Tibial nerve (tissue), 4 donors: ENCODE measurements at regions not wholly inside any gene's neighbourhood (a gene's known extent, or its start where the extent isn't known, plus 50 kb on each side); places are given as distances from the start of the nearest gene placed in this dataset.
"Not testable (repeated sequence)": the region's sequence is repeated elsewhere in the genome, so short reads cannot be mapped to it uniquely, and the experiment has no call there.

Source experiments
- DNase-seq, 2 donors: peaks; one replicate each; pipeline ENCODE4 v3.0.0-alpha.2; 2019; ENCODE audit warnings: low spot score in 2 of 2
- H3K27ac ChIP-seq, 4 donors: fragments of 200-600 bp; sonication (generic) in 3 of 4; one replicate each; pipeline ENCODE4 v1.5.1; 2017 to 2019; ENCODE audit warnings: mild to moderate bottlenecking in 1 of 4
- H3K27me3 ChIP-seq, 2 donors: fragments of 200-600 bp; sonication (generic) in 1 of 2; one replicate each; pipeline versions ENCODE4 v1.5.1 to v1.6.0; 2017 to 2019
- H3K36me3 ChIP-seq, 3 donors: fragments of 200-600 bp; sonication (generic); one replicate each; pipeline ENCODE4 v1.5.1; 2018 to 2019
- H3K4me1 ChIP-seq, 4 donors: fragments of 200-600 bp; sonication (generic) in 3 of 4; one replicate each; pipeline ENCODE4 v1.5.1; 2017 to 2019
- H3K4me3 ChIP-seq, 4 donors: fragments of 200-600 bp; sonication (generic) in 3 of 4; one replicate each; pipeline ENCODE4 v1.5.1; 2017 to 2019; ENCODE audit warnings: mild to moderate bottlenecking in 1 of 4, moderate library complexity in 1 of 4
- H3K9me3 ChIP-seq, 4 donors: fragments of 200-600 bp; sonication (generic) in 3 of 4; one replicate each; pipeline ENCODE4 v1.5.1; 2017 to 2019
- EP300 ChIP-seq, 2 donors: sonication (generic); formaldehyde crosslinking; IDR thresholded peaks; one replicate each; pipeline ENCODE4 v1.6.1; 2017; ENCODE audit warnings: antibody characterized with exemption in 2 of 2, mild to moderate bottlenecking in 1 of 2
- POLR2A ChIP-seq, 2 donors: fragments of 450-650 bp; IDR thresholded peaks; one replicate each; pipeline ENCODE4 v1.6.1; 2017; ENCODE audit warnings: antibody characterized with exemption in 2 of 2, mild to moderate bottlenecking in 2 of 2, moderate library complexity in 2 of 2
- WGBS, 2 donors: methylation state at CpG; one replicate each; pipeline ENCODE4 v1.1.5; 2018; 5-methylcytosine and 5-hydroxymethylcytosine counted together
- TF ChIP-seq, protein P1 (sequence below), 5 experiments: fragments of 200-600 bp in 3 of 5; fragments of 450-650 bp in 2 of 5; sonication (generic) in 3 of 5; IDR thresholded peaks; one replicate each; pipeline ENCODE4 v1.5.1; 2016 to 2019; ENCODE audit warnings: antibody characterized with exemption in 5 of 5, mild to moderate bottlenecking in 3 of 5, moderate library complexity in 2 of 5

DNA sequence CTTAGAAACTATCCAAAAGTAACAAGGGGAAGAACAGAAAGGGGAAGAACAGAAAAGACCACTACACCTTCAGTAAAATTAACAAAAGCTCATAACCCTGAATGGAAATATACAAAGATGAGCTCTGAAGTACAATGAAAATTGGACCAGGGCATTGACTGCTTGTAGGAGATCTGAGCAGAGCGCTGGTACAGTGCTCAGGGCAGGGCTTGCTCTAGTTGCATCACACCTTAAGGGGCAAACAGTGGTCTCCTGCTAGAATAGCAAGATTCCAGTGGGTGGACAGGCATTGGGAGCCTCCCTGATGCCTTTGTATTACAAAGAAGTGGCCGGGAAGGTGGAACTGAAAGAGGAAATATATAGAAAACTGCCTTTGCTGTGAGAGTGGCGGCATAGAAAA lies 111.9 kb upstream of the RGS1 start:
- DNase-seq: no peak
- Histone ChIP-seq H3K27me3 (no peaks in the 10 kb centered on the region), H3K4me3 (no peak overlapping the region), H3K9me3 (no peaks in the 10 kb centered on the region), H3K36me3 (no peaks in the 10 kb centered on the region), H3K4me1 (no peaks in the 10 kb centered on the region), H3K27ac (no peak overlapping the region)
- no peak for TF ChIP-seq EP300 (IDR thresholded peaks at IDR 0.05)
- TF ChIP-seq, protein P1, sequence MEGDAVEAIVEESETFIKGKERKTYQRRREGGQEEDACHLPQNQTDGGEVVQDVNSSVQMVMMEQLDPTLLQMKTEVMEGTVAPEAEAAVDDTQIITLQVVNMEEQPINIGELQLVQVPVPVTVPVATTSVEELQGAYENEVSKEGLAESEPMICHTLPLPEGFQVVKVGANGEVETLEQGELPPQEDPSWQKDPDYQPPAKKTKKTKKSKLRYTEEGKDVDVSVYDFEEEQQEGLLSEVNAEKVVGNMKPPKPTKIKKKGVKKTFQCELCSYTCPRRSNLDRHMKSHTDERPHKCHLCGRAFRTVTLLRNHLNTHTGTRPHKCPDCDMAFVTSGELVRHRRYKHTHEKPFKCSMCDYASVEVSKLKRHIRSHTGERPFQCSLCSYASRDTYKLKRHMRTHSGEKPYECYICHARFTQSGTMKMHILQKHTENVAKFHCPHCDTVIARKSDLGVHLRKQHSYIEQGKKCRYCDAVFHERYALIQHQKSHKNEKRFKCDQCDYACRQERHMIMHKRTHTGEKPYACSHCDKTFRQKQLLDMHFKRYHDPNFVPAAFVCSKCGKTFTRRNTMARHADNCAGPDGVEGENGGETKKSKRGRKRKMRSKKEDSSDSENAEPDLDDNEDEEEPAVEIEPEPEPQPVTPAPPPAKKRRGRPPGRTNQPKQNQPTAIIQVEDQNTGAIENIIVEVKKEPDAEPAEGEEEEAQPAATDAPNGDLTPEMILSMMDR (IDR thresholded peaks at IDR 0.05): no peak
- TF ChIP-seq POLR2A (IDR thresholded peaks at IDR 0.05): no peak
- WGBS, 2 donors: 79 to 81% methylated on average over 3 of the region's 3 CpGs

DNA sequence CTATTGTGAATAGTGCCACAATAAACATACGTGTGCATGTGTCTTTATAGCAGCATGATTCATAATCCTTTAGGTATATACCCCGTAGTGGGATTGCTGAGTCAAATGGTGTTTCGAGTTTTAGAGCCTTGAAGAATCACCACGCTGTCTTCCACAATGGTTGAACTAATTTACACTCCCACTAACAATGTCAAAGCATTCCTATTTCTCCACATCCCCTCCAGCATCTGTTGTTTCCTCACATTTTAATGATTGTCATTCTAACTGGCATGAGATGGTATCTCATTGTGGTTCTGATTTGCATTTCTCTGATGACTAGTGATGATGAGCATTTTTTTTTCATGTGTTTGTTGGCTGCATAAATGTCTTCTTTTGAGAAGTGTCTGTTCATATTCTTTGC lies 110.4 kb upstream of the RGS1 start:
- H3K36me3 ChIP-seq, H3K4me3 ChIP-seq, DNase-seq, H3K27me3 ChIP-seq, H3K27ac ChIP-seq, H3K4me1 ChIP-seq, H3K9me3 ChIP-seq: not testable (repeated sequence)
- 84 to 91% methylated on average over 4 of the region's 4 CpGs for WGBS, 2 donors

DNA sequence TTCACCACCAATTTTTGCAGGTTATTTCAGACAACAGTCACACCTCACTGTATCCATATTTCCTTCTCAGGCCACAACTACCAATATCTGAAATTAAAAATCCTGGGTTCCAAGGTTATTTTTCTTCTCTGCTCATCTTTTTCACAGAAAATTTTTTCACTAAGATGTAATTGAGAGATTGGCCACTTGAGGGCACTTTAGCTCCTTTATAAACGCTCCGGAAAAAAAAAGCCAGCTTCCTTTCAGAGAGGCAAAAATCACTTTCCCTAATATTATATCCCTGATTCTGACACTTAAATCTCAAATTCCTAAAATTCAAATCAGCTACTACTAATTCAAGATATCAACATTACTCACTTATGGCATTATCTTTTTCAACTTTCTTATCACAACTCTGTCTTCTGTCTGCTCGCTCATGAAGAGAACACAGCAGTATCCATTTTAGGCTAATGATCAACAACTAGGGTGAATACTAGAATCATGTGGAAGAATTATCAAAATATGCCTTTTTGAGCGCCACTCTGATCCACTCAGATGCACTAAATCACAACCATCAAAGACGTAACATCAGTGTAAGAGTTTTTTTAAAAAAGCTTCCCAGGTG lies 101.4 kb upstream of the RGS1 start:
- H3K27me3 ChIP-seq: no peaks in the 10 kb centered on the region
- H3K27ac ChIP-seq: no peak overlapping the region
- no peak overlapping the region for H3K4me3 ChIP-seq
- no peaks in the 10 kb centered on the region for H3K4me1 ChIP-seq
- no peak for TF ChIP-seq POLR2A (IDR thresholded peaks at IDR 0.05)
- no peak for TF ChIP-seq EP300 (IDR thresholded peaks at IDR 0.05)
- TF ChIP-seq, protein P1 (IDR thresholded peaks at IDR 0.05): peak; percentile 42 to 74 (median 58)
- WGBS, 2 donors: 40 to 41% methylated on average over 5 of the region's 5 CpGs
- no peaks in the 10 kb centered on the region for H3K36me3 ChIP-seq
- no peaks in the 10 kb centered on the region for H3K9me3 ChIP-seq
- peak in 1 of 2 donors; percentile 20 for DNase-seq

DNA sequence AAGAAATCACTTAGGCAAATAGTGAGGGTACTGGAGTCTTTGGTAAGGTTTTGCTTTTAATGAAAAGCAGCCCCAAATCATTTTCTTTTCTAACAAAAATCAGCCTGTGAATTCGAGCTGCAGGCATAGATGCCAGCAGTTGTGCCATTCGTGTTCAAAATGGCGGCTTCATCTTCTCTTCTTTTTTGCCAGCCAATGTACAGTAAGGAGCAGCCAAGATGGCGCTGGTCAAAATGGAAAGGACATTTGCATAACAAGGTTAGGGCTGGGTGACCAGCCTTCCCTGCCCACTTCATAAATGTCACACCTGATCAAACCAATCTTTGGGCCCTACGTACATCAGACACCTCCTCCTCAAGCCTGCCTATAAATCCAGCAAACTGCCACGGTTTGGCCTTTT lies 100.2 kb upstream of the RGS1 start:
- 91 to 93% methylated on average over 6 of the region's 6 CpGs for WGBS, 2 donors
- Histone ChIP-seq H3K27ac (no peak overlapping the region), H3K4me3 (no peak overlapping the region), H3K36me3 (no peaks in the 10 kb centered on the region), H3K9me3 (no peaks in the 10 kb centered on the region), H3K4me1 (no peaks in the 10 kb centered on the region), H3K27me3 (no peaks in the 10 kb centered on the region)
- no peak for TF ChIP-seq POLR2A (IDR thresholded peaks at IDR 0.05)
- no peak for TF ChIP-seq EP300 (IDR thresholded peaks at IDR 0.05)
- TF ChIP-seq, protein P1 (IDR thresholded peaks at IDR 0.05): no peak
- no peak for DNase-seq

DNA sequence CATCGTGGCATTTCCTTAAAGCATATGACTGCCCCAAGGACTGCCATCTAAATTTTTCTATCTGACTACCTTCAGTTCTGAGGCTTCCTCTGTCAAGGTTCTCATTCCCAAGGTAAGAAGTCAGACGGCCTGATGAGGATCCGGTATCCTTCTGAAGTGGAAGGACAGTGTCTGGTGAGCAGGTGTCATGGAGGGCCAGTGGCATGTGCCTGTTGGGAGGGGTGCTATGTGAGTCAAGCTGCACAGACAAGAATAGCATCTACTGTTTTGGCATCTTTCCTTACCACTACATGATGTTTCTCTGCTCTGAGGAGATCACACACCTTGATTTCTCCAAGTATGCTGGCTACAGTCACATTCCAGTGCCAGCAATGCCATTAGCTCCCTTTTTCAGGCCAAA lies 99.6 kb upstream of the RGS1 start:
- 90 to 94% methylated on average over 3 of the region's 3 CpGs for WGBS, 2 donors
- TF ChIP-seq, protein P1 (IDR thresholded peaks at IDR 0.05): no peak
- TF ChIP-seq EP300 (IDR thresholded peaks at IDR 0.05) (no peak), POLR2A (IDR thresholded peaks at IDR 0.05) (no peak)
- H3K4me3 ChIP-seq: no peak overlapping the region
- no peaks in the 10 kb centered on the region for H3K36me3 ChIP-seq
- no peaks in the 10 kb centered on the region for H3K27me3 ChIP-seq
- H3K9me3 ChIP-seq: no peaks in the 10 kb centered on the region
- no peaks in the 10 kb centered on the region for H3K4me1 ChIP-seq
- no peak for DNase-seq
- no peak overlapping the region for H3K27ac ChIP-seq

DNA sequence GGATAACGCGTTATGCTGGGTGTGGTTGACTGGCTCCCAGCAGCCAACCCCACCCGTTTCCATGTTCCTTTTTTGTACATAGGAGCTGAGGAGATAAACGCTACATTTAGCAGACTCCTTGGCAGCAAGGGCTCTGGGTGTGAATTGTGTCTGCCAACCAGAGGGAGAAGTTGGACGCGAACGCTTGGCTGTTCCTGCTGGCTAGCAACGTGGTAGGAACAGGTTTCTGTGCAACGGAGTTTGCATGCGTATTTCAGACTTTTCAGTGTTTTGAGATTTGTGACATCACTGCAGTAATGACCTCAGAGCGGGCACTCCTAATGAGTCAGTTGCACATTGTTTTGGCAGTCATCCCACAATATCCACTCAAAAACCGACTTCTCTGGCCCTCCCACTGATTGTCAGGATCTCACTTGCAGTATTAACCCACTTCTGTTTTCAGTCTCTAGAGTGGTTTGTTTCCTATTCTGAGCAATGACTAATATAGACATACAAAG lies 98.7 kb upstream of the RGS1 start:
- TF ChIP-seq, protein P1 (IDR thresholded peaks at IDR 0.05): no peak
- no peak for TF ChIP-seq POLR2A (IDR thresholded peaks at IDR 0.05)
- peak in 1 of 2 donors; percentile 17 for TF ChIP-seq EP300 (IDR thresholded peaks at IDR 0.05)
- peak in 1 of 2 donors; percentile 28 for DNase-seq
- H3K4me1 ChIP-seq: no peaks in the 10 kb centered on the region
- no peak overlapping the region for H3K4me3 ChIP-seq
- no peaks in the 10 kb centered on the region for H3K36me3 ChIP-seq
- H3K27ac ChIP-seq: no peak overlapping the region
- WGBS, 2 donors: 67 to 69% methylated on average over 12 of the region's 12 CpGs
- no peaks in the 10 kb centered on the region for H3K27me3 ChIP-seq
- no peaks in the 10 kb centered on the region for H3K9me3 ChIP-seq
